ENCODE measurements at regions not wholly inside any gene's neighbourhood (a gene's known extent, or its start where the extent isn't known, plus 50 kb on each side); places are given as distances from the start of the nearest gene placed in this dataset.
"Not testable (repeated sequence)": the region's sequence is repeated elsewhere in the genome, so short reads cannot be mapped to it uniquely, and the experiment has no call there.

DNA sequence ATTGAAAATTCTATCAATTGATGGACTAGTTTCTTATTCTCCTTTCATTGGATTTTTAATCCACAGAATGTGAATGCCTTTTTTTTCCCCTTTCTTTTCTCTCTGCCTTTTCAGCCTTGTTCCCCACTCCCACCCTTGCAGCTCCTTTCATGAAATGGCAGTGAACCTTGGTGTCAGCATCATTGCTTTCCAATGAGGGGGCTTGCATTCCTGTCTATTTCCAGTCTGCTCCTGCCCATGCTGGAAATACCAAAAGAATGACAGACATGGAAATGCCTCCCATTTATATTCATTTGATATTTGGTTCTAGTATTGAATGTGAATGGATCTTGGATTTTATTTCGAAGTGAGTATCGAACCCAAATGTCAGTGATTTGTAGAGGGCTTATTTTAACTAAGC is 162.7 kb upstream of the SGCD start:
- no peak for DNase-seq

DNA sequence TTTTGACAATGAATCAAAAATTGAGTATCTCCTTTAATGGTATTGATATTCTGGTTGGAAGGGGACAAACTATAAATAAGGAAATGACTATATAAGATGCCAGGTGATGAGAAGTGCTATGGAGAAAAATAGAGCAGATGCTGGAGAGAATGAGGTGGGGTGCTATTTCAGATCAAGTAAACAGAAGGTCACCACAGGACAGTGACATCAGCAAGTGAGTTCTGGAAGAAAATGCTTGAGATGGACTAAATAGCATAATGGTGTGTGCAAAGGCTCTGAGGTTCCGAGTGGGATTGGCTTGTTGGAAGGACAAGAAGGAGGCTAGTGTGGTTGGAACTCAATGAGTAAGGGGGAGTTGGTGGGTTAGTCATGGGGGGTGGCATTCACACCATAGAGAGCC is 157.5 kb upstream of the SGCD start:
- no peak for DNase-seq

DNA sequence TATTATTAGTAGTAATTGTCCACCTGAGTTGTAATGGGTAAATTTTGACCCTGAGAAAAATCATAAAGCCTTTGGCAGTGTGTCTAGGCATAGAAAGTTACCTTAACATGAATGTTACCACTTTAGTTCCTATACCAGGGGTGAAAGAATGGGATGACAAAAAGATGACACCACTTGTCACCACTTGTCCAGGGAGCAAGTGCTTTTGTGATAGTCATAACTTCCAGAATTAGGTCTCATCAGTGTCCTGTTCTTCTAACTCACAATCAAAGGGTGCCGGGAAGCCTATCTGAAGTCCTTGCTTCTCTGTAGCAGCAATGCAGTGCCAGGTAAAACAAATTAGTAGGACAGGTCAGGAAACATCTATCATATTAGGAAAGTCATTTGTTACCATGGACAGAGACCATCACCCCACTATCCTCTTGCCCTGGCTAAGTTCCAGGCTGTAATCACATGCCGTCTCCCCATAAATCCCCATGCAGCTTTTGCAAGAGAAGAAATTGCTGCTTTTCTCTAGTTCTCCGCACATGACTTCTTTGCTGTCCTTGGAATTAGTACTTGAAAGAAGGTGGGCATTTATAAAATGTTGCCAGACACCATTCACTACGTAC is 156.5 kb upstream of the SGCD start:
- no peak for DNase-seq

DNA sequence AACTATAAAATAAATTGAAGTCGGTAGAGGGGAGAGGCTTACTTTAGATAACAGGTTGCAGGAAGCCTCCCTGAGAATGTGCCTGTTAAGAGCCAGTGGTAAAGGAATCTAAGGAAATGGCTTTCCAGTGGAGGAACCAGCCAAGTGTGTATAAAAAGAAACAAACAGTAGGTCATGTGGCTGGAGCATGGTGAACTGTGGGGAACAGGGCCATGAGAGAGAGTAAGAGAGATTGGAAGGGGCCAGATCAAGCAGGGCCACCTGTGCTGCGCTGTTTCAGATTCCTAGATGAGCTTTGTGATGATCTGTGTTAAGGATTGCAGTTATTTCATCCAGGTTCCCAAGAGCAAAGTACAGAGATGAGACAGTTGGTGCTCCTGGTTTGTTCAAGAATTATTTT is 152.7 kb upstream of the SGCD start:
- DNase-seq = no peak

DNA sequence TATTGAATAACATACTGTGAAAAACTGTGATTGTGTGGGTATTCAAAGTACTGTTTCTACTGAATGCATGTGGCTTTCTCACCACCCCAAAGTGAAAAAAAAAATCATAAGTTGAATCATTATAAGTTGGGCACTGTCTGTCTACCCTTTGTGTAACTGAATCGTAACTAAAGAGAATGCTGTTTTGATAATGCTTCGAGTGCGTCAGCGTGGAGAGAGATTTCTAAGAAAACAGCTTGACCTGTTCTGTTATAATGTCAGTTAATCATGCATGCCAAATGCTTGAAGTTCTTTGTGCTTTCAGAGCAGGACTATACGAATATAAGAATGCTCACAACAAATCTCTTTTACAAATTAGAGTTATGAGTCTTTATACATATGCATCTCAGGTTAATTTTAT is 148.8 kb upstream of the SGCD start:
- DNase-seq = no peak

DNA sequence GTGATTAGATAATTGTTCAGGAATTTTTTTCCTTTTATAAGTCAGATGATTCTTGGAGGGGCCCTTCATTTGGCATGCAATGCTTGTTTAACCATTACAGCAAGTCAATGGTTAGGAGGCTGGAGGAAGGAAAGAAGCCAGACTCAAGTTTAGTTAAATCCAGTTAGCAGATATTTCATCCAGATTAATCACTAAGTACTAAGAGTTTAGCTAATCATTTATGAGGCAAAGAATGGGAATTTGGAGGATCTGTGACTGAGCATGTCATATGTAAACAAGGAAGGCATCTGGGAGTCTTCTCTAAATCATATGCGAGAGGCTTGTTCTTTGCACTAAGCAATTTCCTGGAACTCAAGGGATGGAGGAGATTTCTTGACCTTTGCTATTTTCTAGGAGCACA is 145.3 kb upstream of the SGCD start:
- DNase-seq = no peak

DNA sequence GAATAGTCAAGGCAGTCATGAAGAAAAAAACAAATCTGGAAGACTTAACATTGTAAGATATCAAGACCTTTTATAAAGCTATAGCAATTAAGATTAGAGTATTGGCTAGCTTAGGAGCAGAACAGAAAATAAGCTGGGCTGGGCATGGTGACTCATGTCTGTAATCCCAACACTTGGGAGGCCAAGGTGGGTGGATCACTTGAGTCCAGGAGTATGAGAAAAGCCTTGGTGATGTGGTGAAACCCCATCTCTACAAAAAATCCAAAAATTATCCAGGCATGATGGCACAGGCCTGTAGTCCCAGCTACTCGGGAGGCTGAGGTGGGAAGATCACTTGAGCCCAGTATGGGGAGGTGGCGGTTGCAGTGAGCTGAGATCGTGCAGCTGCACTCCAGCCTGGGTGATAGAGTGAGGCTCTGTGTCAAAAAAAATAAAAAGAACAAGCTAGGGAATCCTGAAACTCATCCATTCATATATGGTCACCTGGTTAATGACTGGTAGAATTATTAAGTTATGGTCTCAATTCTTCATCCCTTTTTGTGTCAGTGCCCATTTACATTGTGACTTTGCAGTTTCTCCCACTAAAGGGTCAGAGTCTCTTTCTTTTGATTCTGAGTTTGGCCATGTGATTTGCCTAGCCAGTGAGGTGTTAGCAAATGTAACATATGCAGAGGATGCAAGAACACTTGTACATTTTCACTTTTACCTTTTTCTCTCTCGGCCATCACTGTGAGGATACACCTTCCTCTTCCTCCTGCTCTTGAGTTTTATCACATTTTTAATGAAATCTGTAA is 144.6 kb upstream of the SGCD start:
- no peak for DNase-seq

DNA sequence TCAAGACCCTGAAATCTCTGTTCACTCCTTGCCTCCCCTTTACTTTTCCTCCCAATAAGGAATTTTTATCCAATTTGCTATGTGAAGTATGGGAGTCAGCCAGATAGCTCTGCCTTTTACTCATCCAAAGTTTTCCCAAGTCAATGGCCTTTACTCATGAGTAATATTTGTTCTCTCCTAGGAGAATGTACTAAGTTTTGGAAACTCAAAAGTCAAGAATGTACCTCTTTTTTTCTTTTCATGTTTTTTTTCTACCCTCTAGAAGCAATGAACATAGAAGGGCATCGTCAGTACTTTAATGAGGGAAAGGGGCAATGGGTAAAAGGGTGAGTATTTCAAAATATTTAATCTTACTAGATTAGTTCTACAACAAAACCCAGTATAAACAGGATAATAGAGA is 140.2 kb upstream of the SGCD start:
- DNase-seq = no peak

DNA sequence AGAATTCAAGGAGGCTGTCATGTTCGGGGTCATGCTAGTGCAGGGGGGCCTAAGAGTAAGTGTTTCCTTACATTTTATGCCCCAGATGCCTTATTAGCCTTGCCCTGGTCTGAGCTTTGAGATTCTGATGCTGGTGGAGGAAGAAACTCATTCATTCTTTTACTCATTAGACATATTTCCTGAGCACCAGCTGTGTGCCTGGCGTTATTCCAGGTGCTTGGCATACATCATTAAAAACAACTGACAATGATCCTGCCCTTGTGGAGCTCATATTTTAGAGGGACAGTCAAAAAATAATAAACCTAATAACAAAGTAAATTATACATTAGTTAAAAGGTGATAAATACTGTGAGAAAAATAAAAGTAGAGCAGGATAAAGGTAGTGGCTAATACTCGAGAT is 138.9 kb upstream of the SGCD start:
- no peak for DNase-seq

DNA sequence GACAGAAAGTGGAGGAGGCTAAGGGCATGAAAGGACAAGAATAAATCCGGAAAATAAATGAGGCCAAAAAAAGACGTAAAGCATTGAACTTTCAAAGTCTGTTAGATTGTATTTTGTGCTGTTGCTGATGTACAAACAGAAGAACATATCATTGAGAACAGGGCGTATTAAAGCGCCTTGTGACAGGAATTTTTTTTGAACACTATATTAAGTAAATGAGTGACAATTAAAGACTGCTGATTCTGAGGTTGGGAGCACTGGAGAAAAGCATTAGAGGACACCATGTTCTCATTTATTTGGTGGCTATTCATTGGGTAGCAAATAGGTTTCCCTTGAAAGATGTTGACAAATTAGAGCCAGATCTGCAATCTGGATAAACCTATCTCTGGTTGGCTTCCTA is 137.3 kb upstream of the SGCD start:
- DNase-seq = no peak

DNA sequence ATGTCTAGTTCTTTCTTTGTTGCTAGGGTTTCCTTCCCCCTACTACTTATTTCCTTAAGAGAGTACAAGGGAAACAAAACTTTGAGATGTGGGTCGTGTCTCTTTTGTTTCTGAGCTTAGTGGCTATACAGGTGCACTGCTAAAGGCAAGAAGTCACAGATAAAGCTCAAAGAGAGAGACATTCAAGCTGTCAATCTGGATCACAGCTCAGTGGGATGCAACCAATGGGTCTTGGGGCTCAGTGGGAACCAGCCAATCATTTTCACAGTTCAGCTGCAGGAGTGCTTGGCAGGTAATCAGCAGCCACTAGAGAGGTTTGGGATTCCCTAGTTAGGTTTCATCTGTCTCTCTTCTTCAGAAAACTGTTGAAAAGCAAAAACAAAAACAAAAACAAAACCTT is 135.4 kb upstream of the SGCD start:
- no peak for DNase-seq

DNA sequence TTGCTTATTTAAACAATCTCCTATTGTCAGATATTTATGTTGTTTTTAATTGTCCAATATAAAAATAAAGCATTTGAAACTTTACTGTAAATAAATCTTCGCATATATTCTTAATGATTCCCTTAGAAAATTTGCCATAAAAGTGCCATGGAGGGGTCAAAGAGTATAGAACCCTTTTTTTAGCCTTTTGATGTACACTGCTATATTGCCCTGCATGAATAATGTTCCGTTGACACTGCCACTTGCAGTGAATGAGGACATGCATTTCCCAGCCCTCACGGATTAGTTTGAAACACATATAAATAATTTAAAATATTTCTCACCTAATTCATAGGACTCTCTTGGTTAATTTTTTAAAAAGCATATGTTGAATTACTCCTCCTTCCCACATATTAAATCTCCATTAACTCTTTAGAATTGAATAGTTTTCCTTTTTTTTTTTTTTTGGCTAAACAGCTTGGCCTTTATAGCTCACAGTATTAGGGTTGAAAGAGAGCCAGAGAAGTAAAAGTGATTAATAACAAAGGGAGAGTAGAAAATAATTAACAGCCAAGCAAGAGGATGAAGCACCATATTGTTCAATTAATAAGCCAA is 129.8 kb upstream of the SGCD start:
- DNase-seq = no peak

DNA sequence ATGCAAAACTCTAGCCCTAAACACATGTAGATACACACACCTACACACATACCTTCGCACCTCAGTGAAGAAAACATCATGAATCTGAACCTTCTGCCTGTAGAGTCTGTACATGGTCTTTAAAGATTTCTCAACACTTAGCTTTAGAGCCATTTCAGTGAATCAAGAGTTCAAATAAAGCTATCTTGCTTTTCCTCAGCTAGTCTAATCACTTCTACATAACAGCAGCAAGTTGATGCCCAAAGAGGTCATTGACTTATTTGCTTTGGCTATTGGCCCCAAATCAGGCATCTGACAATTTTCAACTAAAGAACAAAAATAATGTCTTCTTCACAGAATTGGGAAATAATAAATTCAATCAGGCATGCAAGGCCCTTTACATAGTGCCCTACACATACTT is 127.9 kb upstream of the SGCD start:
- no peak for DNase-seq

DNA sequence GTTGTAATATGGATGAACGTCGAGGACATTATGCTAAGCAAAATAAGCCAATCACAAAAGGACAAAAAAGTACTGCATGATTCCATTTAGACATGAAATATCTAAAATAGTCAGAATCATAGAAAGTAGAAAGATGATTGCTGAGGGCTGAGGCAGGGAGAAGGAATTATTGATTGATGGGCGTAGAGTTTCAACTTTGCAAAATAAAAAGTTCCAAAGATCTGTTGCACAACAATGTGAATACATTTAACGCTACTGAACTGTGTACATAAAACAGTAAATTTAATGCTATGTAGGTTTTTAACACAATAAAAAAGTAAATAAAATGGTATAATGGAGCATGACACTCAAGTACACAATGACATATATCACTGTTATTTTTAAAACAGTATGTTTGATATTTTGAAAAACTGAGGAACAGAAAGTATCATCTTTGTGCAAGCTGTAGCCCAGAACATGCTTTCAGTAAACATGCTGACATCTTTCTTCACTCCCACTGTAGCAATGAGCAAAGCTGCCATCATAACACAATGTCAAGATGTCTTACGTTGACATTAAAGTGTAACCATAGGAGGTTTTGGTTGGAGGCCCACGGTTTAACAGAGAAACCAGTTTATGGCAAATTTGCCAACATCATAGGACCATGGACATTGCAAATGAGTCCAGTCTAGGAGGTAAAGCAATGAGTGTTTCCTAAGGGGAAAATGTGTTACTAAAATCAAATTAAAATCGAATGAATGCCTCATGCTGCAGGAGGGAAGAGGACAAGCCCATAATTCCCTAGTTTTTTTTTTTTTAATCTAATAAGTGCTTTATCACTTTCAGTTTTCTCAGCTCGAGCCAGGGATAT is 125.8 kb upstream of the SGCD start:
- DNase-seq = no peak

DNA sequence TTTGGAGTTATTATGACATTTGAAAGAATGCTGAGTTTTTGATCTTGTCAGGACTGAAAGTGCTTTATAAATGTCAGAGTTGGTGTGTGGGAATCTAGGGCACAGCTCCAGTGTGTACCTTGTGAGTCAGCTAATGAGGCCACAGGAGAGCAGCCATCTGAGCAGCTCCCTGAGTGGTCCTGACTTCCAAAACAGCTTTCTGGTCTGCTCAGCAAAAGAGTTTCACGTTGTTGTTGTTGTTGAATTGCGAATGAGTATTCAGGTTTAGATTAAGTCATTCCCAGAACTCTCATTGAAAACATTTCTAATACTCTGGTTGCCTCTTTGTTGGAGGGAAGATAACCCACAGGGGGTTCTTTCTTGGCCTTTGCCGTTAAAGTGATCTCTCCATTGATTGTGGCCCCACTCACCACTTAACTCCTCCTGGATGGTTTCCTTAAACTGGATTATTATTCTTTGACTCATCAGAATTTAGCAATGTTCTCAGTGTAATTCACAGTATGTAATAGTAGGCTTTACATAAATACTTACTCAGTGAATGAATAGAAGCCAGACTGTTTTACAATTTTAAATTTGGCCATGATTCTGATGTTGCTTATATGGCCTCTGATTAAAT is 125.1 kb upstream of the SGCD start:
- no peak for DNase-seq

DNA sequence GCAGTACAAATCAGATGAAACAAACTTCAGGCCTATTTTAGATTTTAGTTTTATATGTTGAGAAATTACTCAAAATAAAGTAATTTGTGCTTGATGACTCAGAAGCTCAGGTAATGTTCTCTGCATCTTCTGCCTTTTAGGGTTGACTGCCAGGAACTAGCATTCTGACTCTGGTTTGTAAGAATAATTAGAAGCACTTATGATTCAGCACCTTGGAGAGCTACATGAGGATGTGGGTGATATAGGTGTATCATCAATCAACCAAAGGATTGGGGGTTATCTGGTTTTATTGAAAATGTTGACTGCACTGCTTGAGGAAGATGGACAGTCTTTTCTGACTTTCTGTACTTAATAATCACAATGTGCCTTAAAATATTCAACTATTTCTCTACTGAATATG is 118.7 kb upstream of the SGCD start:
- no peak for DNase-seq

DNA sequence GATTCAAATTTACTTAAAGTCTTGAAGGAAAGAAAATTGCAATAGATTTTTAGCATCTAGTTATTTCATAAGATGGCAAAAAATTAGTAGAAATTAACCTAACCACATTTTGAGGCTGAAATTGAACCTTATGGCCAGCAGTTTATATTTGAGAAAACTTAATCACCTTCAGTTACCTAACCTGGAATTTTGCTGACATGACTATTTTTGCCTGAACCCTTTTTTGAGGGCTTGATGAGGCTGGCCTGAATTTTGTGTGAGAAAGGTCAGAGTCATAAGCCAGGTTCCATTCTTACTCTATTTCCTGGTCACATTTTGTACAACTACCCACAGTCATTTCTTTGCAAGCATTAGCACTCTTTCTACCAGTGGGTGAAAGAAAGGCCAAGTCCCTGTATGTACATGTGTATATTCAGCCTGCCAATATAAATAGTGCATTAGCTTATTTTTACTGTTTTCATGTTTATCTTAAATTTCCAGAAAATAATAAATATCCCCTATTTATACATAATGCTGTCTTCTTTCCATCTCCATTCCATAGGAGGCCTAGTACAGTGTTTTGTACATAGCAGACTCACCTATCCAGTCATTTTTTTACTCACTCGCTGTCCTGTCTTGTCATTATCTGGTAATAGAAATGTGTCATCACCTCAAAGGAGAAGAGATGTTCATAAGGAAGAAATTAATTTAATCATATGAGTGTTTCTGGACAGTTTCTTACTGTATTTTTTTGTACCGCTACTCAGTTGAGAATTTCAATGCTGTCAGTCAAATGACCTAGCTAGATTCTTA is 108.4 kb upstream of the SGCD start:
- DNase-seq = no peak

DNA sequence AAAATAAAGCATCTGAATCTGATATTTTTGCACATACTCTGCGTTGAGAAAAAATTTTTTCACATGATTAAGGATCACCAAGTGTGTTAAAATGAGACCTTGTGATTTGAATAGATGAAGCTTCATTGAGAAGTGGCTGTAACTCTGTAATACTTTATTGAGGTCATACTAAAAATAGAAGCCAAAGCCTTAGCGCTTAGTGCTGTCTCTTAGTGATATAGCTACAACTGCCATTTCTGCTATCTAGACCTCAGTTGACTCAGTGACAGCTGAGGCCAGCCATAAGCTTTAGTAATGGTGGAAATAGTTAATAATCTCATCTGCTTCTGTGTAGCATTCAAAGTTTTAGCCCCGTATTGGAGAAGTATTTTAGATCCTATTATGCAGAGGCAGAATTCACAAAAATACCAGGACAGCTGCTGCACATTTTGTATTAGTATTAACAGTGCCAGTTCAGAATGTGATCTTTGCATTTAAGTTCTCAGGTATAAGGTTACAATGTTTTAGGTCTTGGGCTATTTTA is 107.4 kb upstream of the SGCD start:
- DNase-seq = no peak

DNA sequence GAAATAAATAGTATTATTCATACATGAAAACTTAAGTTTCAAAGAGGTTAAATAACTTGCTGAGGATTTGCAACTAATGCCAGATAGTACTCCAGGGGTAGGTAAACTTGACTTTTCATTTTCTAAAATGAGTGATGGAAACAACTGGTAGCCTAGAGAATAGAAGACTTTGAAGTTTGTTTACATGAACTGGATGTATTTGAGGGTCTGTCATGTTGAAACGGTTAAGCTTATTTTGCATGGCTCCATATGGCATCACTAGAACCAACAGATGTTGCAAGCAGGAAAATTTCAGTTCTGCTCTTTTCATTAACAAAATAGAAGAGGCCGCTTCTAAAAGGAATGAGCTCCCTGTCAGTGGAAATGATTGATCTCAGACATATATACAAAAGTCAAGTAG is 105.1 kb upstream of the SGCD start:
- DNase-seq = no peak

DNA sequence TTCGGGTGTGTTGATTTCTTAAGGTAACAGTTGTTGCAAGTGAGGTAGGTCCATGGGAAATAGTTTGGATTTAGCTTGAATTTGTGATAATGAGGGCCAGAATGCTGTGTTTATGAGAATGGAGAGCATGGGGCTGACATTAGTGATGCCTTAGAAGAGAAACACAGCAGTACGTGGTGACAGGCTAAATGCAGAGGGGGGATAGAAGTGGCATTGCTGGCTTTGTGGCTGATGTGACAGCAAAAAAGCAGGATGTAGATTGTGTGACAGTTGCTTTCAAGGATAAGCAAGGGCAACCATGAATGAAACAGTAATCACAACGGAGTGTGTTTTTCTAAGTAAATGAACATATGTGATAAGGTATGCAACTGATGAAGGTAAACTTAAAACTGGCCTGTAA is 103.4 kb upstream of the SGCD start:
- no peak for DNase-seq

DNA sequence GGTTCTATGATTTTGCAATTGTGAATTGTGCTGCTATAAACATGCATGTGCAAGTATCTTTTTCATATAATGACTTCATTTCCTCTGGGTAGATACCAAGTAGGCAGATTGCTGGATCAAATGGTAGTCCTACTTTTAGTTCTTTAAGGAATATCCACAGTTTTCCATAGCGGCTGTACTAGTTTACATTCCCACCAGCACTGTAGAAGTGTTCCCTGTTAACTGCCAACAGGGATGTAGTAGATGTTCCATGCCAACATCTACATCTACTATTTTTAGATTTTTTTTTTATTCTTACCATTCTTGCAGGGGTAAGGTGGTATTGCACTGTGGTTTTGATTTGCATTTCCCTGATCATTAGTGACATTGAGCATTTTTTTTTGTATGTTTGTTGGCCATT is 100.5 kb upstream of the SGCD start:
- not testable (repeated sequence) for DNase-seq

DNA sequence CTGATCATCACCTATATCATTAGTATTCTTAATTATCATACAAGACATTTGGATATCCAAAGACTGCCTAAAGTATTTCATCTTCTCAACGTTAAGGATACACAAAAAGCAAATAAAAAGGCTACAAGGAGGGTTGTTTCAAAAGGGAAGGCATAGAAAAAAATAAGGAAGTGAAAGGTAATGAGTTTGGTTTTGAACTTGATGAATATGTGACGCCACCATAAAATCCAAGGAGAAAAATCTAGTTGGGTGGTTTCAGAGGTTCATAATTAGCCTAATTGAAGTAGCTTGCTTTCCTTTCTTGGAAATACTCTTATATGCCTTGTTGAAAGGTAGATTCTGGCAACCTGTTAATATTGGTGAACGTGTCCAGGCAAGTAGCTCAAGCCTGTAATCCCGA is 96.1 kb upstream of the SGCD start:
- no peak for DNase-seq

Measured in inflammatory macrophage treated with lipopolysaccharide for 1 hour (primary cell).